Muscle of back (tissue), 3 donors: ENCODE measurements at regions not wholly inside any gene's neighbourhood (a gene's known extent, or its start where the extent isn't known, plus 50 kb on each side); places are given as distances from the start of the nearest gene placed in this dataset.

Source experiments
- DNase-seq, 3 donors: peaks; one replicate each; pipeline versions ENCODE4 v3.0.0 to v3.0.0-alpha.2; 2013

DNA sequence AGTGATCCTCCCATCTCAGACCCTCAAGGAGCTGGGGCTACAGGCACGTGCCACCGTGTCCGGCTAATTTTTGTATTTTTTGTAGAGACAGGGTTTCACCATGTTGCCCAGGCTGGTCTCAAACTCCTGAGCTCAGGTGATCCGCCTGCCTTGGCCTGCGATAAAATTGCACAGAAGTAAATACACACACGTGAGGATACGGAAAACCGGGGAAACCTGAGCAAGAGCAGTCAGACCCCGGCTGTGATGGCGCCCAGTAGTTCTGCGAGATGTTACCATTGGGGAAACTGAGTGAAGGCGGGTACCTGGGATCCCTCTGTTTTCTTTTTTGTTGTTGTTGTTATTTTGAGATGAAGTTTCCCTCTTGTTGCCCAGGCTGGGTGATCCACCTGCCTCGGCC, 114.9 kb downstream of the C9orf50 start:
- DNase-seq: no peak

DNA sequence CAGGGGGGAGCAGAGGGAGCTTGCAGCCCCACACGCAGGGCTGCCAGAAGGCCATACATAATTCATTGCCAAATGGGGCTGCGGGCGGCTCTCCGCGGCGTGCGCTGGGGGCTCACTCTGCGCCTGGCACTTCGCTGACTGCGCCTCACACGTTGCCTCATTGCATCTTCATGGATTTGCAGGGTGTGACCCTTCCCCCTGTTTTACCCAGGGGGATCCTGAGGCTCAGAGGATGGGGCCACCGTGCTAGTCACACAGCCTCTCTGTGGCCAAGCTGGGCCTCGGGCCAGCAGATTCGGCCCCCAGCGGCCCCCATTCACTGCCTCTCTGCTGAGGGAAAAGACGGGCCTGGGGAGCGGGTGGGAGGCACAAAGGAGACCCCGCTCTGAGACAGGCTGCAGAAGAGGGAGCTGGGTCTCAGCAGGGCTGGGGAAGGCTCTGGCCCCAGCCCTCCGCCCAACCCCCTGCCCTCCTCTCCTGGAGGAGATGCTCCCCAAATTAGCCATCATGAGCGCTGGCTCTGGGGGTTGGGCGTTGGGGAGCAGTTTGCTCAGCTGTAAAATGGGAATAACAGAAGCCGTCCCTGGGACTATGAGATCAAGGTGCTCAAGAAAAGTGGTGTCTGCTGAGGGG, 115.5 kb downstream of the C9orf50 start:
- DNase-seq: no peak

DNA sequence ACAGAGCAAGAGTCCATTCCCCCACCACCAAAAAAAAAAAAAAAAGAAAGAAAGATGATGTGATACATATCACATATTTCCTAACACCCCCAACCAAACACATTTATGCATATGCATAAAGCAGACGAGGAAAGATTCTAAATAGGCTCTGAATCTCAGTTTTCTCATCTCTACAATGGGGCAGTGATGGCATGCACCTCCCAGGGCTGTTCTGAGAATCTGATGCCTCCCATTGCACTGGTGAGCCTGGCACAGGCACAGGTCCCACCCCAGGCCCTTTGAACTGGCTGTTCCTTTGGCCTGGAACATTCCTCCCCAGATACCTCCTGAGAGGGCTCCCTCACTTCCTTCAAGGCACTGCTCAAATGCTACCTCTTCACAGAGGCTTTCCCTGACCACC, 116.5 kb downstream of the C9orf50 start:
- DNase-seq: no peak

DNA sequence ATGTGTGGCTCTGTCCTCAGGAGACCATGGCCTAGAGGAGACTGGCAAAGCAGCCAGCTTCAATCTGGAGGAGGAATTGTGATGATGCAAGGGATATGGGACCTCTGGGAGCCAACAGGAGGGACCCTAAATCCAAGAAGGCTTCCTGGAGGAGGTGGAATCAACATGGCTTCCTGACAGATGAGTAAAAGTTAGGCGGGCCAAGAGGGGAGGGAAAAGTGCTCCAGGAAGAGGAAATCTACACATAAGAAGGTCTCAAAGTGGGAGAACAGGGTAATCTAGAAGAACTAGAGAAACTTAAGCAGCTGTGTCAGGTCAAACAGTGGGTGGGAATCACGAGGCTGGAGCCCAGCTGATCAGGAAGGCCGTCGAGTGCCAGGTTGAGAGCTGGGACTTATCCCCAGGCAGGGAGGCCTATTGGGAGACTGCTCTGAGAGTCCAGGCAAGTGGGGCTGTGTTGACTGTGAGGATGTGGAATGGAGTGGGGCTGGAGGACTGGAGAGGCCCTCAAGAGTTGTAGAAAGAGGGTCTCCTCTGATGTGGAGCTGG, 119.1 kb downstream of the C9orf50 start:
- DNase-seq: peak in 1 of 3 donors; percentile 46

DNA sequence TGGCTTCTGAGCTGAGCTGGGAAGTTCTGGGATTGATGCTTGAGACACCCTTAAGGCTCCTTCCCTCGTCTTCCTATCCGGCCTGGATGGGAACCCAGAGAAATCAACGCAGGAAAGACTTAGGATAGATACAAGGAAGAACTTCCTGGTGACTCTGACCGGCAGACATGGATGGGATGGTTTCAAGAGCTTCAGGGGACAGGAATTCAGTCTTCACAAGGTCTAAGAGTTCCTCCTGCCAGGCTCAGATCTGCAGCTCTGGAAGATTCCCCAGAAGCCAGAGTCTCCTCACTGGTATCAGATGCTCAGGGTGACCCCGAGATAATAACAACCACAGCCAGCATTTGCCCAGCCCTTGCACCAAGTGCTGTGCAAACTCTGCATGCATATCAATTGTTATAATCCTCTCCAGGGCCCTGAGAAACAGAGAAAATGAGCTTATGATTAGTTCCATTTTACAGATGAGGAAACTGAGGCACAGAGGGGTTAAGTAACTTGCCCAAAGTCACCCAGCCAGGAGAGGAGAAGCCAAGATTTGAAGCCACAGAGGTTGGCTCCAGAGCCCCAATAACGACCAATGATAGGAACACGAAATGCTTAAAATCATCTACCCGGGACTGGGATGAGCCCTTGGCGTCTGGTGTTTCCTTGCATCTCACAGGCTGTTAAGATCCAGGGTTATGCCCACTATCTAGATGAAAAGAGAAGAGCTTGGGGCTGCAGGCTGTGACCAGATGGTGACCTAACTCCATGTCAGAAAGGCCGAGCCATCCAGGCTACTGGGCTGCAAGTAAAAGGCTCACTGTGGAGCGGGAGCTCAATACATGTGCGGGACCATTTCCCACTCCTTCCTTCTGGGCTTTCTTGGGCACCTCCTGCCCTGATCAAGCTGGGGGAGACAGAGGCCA, 119.8 kb downstream of the C9orf50 start:
- peak in 1 of 3 donors; percentile 36 for DNase-seq

DNA sequence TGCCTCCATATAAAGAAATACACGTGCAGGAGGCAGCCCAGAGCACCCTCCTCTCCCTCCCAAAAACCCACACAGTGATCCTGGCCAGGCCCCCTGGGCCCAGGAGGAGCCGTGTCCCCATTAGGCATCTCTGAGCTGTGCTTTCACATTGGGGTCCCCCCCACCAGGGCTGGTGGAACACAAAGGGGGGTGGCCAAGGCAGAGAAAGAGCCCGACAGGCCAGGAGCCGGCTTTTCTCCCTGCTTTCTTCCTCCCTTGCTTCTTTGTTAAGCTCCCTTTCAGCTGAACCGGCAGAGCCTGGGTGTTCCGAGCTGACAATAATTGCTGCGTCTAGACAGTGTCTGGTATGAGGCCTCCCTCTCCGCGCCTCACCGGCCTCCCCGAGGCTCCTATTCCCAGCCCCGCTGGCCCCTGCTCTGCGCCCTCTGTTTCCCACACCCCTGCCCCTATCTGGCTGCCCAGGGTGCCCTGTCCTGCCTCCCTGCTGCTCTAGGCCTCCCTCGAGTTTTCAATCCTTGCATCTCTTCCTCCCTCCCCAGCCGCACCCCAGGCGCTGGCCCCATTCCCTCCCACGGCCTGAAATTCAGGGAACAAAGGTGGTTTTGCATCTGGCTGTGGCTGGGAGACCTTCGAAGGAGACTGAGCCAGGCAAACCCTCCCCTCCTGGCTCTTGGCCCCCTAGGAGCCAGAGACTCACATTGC, 120.6 kb downstream of the C9orf50 start:
- DNase-seq: peak in 1 of 3 donors; percentile 90

DNA sequence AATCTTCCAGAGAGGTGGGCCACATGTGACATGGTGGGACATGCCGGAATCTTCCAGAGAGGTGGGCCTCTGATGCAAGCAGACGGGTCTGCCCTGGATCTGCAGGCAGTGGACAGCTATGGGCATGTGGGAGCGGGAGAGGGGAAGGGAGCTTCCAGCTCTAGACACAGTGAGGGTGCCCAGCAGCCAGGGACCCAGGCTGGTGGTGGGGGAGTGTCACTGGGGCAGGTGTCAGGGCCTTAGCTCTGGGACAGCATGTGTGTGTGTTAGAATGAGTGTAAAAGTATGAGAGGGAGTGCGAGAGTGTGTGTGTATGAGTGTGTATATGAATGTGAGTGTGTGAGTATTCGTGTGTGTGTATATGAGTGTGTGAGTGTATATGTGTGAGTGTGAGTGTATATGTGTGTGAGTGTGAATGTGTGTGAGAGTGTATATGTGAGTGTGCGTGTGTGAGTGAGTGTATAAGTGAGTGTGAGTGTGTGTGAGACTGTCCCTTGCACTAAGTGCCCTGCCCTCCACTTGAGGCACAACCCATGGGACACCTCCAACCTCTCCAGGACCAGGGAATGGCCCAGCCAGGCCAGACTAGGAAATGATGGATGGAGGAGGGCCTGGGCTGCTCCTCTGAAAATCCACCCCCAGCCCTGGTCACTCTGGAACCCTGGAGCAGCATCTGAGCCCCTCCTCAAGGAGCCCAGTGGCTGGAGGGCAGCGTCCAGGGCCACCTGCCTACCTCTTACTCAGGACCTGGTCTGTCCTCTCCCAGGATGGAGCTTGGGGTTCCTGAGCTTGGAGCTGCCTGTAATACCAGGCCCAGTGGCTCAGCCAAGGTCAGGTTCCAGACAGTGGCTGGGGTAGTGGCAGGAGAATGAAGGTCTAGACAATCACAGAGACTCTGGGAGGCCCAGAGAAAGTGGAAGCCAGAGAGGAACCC, 122.2 kb downstream of the C9orf50 start:
- DNase-seq: no peak

DNA sequence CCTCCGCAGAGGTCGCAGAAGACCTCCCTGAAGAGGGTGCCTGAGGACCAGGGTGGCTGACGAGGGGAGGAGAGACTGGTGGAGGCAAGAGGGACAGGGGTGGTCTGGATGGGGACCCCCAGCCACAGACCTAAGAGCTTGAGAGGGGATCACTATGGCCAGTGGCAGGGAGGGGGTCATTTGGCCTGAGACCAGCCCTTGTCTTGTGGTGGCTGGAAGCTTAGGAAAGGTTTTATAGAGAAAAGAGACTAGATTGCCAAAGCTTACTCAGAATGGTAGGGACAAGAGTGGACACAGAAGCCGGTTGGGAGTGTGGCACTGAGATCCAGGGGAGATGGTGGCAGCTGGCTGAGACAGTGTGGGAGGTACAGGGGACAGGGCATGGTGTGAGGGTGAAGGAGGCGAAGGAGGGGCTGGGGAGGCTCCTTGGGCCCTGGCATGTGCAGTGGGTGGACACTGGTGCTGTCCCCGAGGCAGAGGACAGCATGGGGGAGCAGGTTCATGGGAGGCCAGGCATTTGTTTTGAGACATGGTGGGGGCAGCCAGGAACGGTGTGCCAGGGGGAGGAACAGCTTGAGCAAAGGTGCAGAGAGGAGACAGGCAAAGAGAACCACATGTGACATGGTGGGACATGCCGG, 123.0 kb downstream of the C9orf50 start:
- peak in 1 of 3 donors; percentile 62 for DNase-seq

DNA sequence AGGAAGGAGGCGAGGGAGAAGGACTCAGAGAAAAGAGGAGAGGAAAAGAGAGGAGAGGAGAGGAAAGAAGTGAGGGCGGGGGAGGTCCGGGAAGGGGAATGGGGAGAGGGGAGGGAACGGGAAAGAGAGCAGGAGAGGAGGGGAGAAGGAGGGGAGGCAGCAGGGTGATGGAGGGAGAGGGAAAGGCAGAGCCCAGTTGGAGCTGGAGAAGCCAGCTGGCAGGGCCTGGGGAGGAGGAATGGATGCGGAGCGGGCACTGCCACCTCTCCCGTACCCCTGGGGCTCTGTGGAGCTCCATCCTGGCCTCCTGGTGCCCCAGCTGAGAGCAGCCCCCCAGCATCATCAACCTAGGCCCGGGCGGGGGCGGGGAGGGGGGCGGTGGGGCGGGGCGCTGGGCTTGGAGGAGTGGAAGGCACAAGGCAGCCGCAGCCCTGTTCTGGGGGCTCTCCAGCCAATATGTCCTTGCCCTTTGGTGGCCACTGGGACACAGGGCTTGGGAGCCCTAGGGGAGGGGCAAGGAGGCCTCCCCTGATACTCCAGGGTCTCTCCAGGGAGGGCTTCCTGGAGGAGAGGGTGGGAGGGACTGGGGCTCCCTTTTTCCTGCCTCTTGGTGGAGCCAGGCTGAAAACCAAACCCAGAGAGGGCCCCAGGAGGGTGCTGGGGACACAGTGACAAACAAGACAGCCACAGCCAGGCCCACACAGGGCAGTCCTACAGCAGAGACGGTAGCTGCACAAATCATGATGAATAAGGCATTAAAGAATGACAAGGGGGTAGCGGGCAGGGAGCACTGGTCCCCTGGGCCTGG, 123.7 kb downstream of the C9orf50 start:
- no peak for DNase-seq

DNA sequence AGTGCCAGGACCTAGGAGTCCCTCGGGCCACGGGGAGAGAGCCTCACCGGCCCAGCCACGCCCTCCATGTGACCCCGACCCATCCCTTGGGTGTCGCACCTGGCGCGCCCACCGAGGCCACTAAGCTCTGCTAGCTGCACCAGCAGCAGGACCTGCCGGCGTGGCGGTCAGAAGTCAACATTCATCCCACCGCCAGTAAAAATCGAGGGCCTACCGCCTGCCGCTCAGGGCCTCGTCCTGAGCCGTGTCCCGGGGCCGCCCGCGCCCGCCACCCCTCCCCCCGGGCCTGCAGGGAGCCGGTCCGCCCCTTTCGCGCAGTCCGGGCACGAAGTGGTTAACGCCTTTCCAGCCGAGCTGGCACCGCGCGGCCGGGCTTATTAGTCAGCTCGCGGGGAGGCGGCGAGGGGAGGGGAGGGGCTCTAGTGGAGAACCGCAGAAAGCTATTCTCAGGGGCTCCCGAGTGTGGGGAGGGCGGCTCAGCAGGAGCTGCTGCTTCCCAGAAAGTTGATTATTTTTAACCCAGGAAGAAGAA, 124.4 kb downstream of the C9orf50 start:
- peak; percentile 95 to 99 (median 97) for DNase-seq

DNA sequence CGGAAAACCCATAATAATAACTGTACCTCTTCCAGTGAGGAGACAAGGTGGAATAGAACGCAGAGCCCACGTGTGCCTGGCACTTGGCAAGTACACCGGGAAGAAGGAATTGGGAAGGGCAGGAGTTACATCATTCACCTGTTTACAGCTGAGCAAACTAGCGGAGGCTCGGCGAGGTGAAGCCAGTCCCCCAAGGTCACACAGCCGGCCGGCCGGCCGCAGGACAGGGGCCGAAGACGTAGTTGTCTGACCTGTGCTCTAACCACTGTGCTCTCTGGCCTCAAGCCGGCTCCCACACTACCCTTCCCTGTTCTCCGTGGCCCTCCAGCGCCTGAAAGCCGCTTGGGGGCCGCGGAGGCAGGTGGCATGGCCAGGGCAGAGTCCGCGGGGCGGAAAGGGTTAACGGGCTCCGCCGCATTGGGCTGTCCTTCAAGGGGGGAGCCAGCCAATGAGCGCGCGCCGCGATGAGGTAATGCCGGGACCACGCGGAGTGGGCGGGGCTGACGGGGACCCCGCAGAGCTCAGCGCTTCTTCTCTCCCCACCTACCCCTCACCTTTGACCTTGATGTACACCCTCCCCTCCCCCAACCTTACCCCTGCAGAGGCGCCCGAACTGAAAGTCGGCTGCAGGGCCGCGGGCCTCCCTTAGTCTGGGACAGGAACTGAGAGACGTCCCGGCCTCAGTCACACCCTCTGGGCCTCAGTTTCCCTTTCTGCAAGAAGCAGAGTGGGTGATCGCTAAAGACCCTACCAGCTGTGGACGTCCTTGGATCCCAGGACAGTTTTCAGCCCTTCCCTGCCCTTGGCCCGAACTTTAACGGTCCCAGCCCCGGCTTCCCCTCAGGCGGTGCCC, 125.1 kb downstream of the C9orf50 start:
- peak; percentile 90 to 97 (median 95) for DNase-seq

DNA sequence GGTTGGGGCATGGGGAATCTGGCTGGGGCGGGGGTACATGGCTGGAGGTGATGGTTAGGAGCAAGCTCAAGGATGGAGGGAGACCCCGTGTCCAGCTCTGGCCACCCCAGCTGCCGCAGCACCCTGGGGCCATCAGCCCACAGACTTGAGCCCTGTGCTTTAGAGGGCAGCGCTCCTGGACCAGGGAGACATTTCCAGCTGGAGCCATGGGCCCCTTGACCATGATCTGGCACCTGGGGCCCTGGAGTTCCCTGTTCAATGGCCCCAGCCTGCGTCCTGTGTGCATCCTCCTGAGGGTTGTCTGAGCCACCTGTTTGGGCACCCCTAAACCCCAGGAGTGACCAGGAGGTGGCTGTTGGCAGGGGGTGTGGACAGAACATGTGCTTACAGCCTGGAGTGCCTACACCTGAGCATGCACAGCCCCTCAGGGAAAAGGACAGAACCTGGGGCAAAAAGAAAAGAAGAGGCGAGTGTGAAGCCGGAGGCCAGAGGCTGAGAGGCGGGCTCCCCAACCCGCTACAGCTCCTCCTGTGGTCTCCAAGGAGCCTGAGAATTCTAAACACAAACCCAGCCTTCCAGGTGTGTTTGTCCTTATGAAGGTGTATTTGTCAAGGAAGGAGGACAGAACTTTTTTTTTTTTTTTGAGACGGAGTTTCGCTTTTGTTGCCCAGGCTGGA, 126.7 kb downstream of the C9orf50 start:
- DNase-seq: no peak

DNA sequence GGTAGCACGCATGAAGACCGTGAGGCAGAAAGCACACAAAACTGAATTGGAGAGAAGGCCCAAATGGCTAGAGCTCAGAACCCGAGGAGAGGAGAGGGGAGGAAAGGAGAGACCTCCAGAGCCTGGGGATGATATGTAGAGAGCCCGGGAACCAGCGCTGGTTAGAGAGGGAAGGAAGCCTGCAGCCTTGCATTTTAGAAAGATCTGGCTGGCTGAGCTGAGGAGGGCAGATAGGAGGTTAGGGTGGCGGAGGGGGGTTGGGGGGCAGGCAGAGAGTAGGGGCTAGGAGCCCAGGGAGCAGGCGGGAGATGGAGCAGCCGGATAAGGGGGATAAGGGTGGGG, 127.2 kb downstream of the C9orf50 start:
- DNase-seq: no peak

DNA sequence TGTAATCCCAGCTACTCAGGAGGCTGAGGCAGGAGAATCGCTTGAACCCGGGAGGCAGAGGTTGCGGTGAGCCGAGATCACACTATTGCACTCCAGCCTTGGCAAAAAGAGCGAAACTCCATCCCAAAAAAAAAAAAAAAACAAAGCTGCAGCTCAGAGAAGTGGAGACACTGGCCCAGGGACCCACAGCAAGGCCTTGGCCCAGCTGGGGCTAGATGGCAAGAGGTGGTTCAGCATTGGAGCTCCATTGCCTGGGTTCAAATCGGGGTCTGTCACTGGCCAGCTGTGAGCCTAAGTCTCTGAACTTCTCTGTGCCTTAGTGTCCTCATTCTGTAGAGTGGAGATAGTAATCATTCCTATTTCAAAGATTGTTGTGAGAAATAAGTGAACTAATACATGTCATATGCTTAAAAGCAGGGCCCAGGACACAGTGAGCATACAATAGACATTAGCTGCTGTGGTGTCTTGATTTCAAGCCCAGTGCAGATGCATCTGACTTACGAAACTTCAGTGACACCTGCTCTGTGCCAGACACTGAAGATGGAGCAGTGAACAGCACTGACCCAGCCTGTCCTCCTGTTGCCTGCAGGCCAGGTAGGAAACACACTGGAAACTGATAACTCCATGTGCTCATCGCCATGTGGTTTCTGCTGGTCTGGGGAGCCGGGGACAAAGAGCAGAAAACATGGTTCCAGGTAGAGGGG, 127.7 kb downstream of the C9orf50 start:
- DNase-seq: no peak

DNA sequence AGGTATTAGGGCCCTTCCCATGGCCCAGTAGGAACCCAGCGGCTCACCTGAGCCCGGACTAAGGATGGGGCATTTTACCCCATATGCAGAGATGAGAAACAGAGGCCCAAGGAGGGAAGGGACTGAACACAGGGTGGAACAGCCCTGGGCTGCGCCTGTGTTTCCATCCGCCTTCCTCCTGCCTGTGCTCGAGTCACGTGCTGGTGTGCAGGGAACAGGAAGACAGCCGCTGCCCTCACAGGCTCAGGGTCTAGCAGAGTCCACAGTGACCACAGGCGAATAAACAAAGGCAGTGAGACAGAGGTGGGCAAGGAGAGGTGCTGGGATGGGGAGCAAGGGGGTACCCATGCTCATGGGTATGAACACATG, 129.4 kb downstream of the C9orf50 start:
- peak in 1 of 3 donors; percentile 67 for DNase-seq

DNA sequence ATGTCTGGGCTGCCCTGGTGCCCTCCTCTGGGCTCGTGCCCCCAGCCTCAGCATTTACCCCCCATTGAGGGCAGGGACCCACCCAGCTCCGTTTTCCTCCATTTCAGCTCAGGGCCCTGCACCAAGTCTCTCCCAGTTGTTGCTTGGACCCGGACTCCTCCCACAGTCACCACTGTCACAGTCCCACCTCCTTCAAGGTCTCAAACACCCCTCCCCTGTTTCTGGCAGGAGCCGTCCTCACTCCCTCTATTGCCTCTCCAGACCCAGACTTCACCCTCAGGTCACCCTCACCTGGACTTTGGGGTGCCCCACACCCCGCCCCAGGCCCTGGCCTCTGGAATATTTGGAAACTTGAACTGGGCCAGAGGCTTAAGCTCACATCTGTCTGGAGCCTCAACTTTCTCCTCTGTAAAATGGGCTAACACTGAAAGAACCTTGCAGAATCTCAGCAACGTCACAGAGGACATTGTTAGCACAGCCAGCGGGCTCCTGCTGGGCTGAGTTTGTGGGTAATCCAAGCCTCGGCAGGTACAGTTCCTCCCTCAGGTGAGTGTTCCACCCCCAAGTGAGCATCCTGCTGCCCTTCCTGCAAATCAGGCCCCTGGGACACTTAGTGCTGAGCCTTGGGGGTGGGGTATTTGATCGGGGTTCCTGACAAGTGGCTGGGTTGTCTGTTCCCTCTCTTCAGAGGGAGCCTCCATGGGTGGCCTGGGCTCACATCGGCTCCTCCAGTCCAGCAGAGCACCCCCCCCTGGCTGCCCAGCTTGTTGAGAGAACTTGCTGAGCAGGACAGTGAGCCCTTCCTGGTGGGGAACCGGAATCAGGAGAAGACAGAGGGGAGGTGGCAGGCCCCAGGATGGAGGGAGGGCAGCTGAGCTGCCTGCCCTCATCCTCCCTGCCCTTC, 130.1 kb downstream of the C9orf50 start:
- peak in 1 of 3 donors; percentile 58 for DNase-seq
